Ecto neural progenitor cell (in vitro differentiated cells): ENCODE measurements at regions not wholly inside any gene's neighbourhood (a gene's known extent, or its start where the extent isn't known, plus 50 kb on each side); places are given as distances from the start of the nearest gene placed in this dataset.
"Not testable (repeated sequence)": the region's sequence is repeated elsewhere in the genome, so short reads cannot be mapped to it uniquely, and the experiment has no call there.

Experiments
- DNase-seq: peaks from one replicate; pipeline ENCODE4 v3.0.0-alpha.2; 2018; ENCODE audit warnings: low spot score

DNA sequence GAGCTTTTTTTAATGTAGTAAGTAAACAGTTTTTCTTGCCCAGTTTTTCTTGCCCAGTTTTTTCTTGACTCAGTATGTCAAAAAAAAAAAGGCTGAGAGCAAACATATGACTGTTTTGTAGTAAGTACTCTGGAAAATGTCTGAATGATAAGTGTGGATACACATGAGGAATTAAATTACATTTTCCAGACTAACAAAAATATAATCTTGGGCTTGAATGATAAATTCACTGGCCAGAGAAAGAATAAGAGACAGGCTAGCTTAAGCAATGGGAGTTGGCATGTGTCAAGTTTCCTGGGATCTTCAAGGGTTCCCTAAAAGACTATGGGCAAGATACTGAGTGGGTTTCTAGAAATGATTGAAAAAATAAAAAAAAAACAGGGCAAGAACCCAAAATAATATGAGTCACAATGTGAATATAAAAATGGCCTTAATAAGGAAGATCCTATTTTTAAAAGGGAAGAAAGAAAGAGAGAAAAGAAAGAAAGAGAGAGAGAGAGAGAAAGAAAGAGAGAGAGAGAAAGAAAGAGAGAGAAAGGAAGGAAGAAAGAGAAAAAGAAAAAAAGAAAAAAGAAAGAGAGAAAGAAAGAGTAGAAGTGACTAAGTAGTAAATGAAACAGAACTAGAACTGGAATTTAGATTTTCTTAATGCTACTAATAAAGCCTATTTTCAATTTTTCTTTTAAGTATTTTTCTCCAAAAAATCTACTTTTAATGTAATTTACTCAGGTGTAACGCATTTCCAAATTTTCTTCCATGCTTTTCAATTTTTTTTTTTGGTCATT lies 60.2 kb downstream of the TFPI2 start:
- DNase-seq = no peak

DNA sequence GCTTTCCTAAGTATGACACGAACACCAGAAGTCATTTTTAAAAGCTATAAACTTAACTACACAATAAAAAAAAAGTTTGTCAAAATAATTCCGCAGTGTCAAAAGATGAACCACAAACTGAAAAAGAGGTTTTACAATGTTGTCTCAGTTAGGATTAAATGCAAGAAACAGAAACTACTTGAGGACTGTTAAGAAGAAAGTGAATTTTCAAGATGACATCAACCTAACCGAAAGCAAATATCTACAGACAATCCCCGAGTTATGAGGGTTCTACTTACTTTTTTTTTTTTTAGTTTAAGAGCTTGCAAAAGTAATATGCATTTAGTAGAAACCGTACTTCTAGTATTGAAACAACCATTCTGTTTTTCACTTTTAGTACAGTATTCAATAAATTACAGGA lies 62.3 kb downstream of the TFPI2 start:
- no peak for DNase-seq

DNA sequence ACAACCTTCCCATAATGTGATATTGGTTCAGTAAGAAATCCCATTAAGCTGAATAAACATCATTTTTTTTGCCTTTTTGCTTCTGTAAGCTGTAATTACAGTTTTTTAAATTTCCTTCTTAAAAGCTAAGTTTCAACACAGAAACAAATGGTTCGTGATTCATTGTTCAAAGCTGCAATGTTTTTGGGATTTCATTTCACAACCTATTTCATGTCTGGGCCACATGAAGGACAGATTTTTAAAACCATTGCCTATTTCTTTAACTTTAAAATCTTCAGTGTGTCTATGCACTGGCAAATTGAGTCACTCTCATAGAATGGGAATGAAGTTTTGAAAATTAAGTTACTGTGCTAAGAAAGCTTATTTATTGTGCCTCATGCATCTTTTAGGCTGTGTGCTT lies 66.9 kb downstream of the TFPI2 start:
- no peak for DNase-seq

DNA sequence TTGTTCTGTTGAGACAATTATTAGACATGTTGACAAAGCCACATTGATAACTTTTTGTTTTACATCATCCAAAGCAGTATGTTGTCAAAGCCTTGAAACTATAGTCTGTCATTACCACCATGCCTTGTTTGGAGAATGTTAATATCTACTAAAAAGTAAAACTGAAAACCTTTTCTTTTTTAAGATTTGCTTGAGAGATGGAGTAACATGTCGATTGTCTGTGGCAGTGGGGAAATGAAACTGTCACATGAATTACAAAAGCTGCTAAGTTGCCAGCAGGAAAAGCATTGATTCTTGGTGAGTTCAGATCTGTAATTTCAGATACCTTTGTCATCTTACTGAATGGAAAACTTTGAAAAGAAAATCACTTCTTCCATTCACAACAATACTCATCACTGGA lies 69.1 kb downstream of the TFPI2 start:
- no peak for DNase-seq

DNA sequence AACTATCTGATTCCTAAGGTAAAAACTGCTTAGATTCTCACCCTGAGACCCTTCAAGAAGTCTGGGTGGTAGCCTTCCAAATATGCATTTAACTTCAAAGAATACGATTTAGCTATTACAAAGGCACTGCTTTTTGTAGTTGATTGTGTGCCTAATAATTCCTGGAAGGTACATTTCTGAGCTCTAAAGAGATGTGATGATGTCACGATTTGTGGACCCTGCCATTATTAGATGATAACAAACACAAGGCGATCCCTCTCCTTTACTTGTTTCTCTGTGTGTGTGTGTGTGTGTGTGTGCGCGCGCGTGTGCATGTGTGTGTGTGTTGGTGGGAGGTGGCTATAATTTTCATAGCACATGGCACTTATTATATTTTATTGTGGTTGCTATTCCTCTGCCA lies 70.9 kb downstream of the TFPI2 start:
- DNase-seq = no peak

DNA sequence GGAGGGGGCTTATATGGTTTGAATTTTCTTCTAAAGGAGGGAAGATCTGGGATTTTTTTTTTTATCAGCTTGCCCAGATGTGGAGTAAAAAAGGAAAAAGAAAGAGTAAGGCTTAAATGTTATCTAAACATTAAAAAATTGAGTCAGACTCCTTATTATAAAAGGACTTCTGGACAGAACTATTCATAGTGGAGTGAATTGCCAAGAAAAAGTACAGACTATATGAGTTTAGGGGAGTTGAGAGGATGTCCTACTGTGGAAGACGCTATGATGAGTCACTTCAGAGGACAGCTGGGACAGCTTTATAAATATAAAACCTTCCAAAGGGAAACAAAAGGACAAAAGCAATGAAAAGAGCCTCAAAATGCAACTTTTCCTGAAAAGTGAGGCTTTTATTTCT lies 73.0 kb downstream of the TFPI2 start:
- no peak for DNase-seq

DNA sequence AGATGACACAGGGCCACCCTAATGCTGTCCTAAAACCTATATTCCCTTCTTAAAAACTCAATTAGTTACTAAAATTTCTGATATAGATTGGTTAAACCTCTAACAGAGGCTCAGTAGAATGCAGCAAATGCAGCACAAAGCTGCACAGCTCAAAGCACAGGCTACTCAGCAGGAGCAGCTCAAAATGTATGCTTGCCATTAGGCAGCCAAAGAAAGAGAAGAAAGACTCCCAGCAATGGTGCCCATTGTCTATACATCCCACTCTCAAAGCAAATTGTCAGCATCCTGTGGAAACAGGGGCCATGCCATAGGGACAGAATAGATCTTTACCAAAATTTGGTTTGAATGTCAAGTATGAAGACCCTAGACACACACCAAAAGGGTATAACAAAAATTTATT lies 73.5 kb downstream of the TFPI2 start:
- no peak for DNase-seq

DNA sequence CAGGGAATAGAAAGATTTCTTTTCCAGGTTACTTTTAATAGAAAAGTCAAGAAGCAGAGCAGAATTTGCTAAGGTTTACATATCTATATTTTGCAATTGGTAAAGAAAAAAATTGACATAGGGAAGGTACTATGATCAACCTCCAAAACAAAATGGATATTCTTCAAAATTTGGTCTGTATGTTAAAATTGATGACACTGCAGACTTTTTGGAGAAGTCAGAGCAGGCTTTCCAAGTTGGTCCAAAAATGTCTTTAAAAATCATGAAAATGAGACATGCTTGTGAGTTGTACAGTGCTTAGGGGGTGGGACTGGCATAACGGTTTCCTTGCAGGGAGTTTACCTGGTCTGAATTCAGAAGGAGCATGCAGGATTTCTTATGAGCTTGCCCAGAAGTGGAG lies 77.0 kb downstream of the TFPI2 start:
- no peak for DNase-seq

DNA sequence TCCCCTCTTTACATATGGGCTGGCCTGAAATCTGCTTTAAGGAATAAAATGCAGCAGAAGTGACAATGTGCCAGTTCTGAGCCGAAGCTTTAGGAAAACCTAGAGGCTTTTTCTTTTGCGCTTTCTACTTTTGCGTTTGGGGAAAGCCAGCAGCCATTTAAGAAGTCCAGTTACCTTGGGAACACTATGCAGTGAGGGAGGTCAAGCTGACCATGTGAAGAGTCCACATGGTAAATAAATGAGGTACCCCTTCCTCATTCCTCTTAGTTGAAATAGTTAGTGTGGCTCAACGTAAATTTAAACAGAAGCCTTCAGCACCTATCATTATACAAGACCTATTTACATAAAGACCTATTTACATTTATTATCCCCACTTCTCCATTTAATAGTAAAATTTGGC lies 78.5 kb downstream of the TFPI2 start:
- no peak for DNase-seq

DNA sequence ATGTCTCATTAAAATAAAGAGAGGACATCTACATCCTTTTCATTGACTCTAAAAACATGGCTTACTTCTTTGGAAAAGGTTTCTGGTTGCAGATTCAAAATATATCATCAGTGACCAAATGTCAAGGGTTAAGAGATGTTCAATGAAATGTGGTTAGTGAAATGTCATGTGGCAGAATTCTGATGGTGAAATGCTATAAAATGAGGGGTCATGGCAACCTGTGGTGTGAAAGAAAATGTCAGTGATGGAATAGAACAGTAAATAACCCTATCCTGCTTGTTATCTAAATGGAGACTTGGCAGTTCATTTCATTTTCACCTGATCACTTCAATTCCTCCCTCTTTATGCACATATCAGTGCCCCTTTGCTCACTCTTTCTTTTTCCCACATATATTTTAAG lies 79.4 kb downstream of the TFPI2 start:
- no peak for DNase-seq

DNA sequence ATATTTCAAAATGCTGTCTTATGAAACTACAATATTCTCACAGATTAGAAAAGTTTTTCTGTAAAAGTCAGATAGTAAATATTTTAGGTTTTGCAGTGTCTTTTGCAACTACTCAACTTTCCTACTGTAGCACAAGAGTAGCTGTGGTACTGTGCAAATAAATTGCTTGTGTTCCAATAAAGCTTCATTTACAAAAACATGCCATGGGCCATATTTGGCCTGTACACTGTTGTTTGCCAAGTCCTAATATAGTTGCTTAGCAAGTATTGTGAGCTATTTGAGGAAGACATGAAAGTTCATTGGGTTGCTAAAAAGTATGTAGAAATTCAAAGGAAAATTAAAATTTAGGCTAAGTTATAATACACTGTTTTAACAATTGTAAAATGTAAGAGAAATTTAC lies 80.0 kb downstream of the TFPI2 start:
- DNase-seq = no peak

DNA sequence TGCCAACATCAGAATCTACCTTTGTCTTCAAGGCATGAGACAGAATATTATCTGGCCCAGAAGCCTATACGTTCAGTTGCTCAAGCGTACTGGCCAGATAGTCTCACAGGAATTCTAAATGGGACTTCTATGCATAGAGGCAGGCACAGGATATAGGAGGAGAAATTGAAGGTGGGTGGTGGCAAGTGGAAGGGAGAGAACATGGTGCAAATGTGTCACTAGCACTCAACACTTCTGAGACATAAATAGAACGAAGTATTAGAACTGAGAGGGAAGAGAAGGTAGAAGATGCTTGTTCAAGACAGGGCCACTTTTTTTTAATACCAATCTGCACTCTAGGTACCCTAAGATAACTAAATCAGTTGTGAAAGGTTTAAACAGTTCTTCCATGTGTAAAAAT lies 85.8 kb downstream of the TFPI2 start:
- DNase-seq = no peak

DNA sequence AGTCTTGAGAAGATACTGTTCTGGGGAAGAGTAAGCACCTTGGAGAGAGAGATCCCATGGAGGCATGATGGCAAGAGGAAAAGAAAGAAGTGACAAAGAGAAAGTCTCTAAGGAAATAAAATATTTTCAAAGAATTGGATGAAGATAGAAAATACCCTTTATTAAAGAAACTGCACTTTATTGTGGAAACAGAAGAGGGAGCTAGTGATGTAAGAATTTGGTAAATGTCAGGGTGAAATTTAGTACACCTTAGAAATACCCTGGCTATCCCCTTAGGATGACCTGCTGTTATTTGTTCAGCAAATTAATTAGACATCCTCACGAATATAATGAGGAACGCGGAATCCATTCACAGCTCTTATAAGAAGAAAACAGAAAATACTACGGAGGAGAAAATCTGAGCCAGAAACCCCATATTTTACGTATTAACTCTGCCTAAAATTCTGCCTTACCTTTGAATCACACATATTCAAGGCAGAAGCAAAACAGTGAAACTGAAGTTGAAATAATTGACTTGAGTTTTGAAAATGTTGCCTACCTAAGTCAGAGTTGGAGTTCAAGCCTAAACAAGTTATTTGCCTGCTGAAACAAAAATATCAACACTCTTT lies 90.7 kb downstream of the TFPI2 start:
- no peak for DNase-seq

DNA sequence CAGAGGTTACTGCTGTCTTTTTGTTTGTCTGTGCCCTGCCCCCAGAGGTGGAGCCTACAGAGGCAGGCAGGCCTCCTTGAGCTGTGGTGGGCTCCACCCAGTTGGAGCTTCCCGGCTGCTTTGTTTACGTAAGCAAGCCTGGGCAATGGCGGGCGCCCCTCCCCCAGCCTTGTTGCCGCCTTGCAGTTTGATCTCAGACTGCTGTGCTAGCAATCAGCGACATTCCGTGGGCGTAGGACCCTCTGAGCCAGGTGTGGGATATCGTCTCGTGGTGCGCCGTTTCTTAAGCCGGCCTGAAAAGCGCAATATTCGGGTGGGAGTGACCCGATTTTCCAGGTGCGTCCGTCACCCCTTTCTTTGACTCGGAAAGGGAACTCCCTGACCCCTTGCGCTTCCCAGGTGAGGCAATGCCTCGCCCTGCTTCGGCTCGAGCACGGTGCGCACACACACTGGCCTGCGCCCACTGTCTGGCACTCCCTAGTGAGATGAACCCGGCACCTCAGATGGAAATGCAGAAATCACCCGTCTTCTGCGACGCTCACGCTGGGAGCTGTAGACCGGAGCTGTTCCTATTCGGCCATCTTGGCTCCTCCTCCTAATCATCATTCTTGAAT lies 97.4 kb downstream of the TFPI2 start:
- not testable (repeated sequence) for DNase-seq

DNA sequence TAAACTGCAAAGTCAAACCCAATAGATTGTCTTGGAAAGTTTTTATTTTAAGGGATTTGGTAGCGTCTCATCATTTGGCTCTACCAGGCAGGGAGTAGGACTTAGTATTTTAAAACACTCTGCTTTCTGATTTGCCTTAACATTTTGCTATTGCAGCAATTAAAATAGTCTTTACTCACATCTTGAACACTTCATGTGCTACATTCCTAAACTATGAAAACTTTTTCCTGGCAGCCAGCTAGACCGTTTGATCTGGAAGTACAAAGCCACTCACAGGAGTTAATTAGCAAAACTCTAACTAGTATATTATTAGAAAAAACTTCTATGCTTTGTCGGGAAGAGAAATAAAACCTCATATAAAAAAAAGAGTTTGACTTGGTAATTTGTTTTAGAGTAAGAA lies 111.4 kb downstream of the TFPI2 start:
- DNase-seq = no peak

DNA sequence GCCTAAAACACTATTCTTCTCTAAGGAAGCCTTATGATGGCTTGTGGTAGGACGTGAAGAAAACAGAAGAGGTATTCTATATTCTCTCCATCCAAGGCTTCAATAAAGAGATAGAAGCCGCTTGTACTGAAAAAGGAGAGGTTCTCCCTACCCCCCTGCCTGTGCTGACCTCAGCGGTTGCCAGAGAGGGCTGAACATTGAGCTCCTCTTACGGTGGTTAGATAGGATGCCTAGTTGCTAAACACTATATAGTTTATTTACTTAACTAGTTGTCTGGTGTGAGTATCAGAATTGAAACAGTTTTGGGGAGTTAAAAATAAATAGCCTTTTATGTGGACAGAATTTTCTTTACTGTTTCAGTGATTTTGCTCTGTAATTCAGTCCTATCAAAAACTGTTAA lies 112.2 kb downstream of the TFPI2 start:
- no peak for DNase-seq

DNA sequence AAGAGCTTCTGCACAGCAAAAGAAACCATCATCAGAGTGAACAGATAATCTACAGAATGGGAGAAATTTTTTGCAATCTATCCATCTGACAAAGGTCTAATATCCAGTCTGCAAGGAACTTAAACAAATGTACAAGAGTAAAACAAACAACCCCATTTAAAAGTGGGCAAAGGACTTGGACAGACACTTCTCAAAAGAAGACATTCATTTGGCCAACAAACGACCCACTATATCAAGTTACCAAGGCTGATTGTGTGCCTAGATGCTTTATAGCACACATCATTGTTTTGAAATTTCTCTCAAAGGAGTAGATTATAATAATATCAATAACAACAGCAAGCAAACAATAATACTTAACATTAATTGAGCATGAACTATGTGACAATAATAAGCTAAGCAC lies 117.1 kb downstream of the TFPI2 start:
- DNase-seq = no peak

DNA sequence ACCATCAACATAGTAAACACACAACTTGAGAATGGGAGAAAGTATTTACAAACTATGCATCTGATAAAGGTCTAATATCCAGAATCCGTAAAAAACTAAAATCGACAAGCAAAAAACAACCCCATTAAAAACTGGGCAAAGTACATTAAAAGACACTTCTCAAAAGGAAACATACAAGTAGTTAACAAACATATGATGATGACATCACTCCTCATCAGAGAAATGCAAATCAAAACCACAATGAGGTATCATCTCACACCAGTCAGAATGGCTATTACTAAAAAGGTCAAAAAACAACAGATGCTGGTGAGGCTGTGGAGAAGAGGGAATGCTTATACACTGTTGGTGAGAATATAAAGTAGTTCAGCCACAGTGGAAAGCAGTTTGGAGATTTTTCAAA lies 125.1 kb downstream of the TFPI2 start:
- no peak for DNase-seq

DNA sequence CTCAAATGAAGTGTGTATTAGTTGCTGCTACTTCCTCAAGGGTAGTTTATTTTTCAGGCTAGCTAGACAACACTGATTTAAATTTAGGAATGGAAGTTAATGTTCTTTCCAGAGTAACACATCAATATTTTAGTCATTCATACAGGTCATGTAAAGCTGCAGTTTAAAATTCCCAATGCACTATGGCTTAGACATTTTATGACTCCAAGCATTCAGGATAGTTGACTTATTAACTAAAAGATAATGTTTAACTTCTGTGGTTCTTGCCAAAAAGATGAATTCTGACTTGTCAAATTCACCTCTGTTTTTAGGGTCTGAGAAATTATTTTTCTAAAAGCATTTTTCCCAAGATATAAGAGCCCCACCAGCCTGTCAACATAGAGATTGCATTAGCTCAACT lies 131.9 kb downstream of the TFPI2 start:
- DNase-seq = no peak

DNA sequence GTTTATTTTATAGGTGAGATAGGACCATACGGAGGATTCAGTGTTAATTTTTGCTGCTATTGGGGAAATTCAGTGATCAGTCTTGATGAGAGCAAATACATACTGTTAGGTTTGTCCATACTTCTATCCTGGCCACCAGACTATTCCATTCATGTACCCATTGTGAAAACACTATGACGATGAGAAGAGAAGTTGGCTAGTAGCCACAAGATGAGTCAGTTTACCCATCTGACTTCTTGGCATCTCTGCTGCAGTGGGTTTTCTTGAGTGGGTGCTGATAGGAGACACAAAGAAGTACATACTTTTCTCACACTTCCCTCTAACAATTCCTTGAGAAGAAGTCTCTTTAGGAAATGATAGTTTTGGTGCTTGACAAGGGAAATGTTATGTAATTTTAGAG lies 133.1 kb downstream of the TFPI2 start:
- DNase-seq = no peak

DNA sequence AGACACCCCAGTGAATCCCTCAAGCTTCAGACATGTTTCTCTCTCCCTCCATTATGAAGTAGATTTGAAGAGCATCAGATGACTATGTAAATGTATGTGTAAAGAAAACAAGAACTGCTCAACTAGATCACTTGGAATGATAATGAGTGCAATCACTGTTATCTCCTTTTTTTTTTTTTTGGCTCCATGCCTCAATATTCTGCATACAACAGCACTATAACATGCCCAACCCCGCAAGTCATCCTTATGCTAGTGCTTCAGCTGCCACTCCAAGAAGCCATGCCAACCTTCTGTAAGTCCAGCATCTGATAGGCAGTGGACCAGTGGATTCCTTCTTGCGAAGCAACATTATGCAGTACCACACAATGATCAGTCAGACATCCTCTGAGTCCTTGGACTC lies 133.7 kb downstream of the TFPI2 start:
- DNase-seq = no peak

DNA sequence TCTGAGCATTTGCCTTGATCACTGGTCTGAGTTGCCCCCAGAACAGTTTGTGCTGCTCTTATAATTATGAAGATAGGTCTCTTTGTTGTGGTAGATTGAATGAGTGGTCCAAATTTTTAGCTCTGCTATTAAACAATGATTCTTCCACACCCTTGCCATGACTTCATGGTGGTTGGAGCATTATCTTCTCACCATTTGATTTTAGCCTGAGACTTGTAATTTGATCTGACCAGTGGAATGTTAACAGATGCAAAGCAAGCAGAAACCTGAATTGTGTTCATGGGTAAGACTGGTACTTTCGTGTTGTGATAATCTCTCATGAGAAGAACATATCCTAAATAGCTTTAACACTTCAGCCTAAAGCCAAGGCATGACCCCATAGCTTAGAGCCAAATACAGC lies 139.1 kb downstream of the TFPI2 start:
- DNase-seq = no peak

DNA sequence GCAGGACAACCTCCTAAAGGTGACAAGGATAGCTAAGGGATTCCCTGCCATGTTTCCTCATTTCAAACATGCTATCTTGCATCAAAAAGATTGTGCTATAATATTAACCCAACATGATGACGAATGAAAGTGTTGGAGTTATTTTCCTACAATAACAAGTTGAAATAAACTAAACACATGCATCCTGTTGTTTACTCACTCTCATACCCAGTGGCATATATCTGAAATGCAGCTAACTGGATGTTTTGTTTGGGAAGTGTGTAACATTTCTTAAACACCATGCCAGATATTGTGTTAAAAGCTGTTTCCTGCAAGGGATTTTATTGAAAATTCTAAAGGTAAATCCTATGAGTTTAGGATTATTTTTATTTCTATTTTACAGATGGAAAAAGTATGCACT lies 139.6 kb downstream of the TFPI2 start:
- no peak for DNase-seq

DNA sequence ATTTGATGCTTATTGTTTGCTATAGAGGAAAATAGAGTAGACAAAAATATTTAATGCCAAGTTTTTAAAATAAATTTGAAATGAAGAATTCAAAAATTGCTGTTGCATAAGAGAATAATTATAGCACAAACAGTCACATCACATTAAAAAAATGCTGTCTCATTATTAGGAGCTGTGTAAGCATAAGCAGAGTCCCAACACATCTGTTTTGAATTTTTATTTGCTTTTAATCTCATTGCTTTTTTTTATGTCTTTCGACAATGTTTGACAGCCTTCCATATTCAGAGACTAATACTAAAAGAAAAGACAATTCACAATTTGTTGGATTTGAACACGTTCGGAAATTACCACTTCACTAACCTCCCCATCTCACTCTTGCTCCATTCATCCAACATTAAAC lies 143.5 kb downstream of the TFPI2 start:
- no peak for DNase-seq
